ENCODE measurements at regions not wholly inside any gene's neighbourhood (a gene's known extent, or its start where the extent isn't known, plus 50 kb on each side); places are given as distances from the start of the nearest gene placed in this dataset.

DNA sequence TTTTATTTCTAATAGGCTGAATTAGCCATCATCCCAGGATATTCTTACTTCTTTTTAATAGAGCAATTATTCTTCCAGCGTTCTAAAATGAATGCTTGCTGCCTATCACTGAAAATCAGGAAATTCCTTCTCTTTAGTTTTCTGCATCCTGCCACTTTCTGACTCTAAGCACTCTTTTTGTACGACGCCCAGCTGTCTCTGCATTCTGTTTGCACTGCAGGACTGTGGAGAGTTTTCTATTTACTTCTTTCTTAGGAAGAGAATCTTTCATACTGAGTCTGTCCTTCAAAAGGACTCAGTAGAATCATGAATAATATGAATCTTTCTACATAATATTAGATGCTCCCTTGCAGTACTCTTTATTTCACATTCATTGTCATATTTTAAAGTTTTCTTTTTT, 360.4 kb upstream of the DSEL start:
- no peak for DNase-seq (ENCODE audit: low read depth in 2 of 2)

DNA sequence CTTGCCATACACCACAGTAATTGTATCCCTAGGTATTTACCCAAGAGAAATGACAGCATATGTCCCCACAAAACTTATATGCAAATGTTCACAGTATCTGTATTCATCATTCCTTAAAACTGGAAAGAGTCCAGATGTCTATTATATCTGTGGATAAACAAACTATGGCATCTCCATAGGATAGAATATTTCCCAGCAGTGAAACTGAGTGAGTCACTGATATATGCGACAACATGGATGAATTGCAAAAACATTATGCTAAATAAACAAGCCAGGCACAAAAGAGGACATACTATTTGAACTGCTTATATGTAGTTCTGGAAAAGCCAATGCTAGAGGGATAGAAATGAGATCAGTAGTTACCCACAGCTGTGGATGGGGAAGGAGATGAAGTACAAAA, 359.4 kb upstream of the DSEL start:
- no peak for DNase-seq (ENCODE audit: low read depth in 2 of 2)

DNA sequence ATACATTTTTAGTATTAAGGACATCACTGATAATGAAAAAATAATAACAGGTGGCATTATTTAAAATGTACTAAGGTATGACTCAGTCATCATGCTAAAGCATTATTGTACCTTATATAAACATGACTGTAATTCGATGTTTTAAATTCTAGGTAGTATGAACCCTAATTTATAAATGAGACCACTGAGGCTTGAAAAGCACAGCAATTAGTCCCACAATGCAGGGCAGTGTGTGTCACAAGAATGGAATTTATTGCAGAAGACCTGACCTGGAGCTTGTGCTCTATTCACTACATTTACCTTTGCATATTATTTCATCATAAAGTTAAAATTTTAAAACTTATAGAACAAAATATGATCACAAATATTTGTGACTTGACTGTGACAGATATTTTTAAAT, 358.5 kb upstream of the DSEL start:
- DNase-seq (ENCODE audit: low read depth in 2 of 2): no peak

DNA sequence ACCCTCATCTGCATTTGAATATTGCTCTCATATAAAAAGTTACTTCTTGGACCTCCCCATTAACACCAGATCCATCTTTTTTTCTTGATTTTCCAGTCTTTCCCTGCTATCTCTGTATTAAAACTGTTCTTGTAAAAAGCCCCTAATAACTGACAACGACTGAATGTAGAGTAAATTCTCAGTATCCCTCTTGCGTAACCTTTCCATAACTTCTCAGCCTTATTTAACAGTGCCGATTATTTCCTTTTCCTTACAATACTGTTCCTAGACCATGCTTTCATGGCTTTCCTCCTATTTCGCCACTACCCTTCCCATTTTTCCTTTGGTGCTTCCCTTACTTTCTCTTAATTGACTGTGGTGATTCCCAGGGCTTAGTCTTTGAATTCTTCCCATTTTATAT, 348.9 kb upstream of the DSEL start:
- DNase-seq (ENCODE audit: low read depth in 2 of 2): no peak

DNA sequence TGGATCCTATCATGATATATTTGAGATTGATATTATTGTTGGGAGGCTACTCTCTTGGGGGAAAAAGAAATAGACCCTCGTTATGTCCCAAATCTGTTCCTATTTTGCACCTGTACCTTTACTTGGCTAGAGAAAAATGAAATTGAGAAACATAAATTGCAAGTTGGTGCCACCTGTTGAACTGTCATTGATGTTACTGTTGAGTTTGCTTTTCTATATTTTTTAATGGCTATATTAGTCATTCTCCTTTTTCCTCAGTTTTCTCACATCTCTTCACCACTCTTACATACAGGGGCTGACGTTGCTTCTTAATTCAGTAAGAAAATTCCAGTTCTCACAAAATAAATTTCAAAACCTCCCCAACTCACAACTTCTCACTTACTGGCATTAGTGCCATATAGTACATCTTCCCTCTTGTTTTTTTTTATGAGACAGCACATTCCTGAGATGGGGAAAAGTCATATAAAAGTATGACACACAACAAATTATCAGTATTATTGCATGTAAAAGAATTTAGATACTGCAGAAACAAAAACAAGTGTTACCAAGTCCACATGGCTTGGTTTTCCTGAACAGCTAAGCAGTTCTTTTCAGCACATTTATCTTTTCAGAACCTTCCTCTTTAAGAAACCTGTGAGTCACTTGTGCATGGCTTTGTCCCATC, 348.3 kb upstream of the DSEL start:
- DNase-seq (ENCODE audit: low read depth in 2 of 2): no peak

DNA sequence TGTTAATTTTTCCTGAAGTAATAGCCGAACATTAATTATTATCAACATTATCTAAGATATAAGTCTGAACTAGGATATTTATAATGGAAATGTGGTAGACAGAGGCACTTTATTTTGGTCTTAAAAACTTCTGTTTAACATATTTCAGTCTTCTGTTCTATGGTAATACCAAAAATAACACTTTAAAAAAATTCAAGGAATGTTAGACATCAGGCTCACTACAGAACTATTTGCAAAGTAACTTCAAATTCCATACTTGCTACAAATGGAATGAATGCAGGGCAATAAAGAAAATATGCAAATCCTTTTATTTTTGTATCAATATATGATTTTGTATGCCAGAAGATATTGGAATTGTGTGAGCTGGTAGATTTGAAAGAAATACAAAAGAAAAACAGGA, 345.5 kb upstream of the DSEL start:
- no peak for DNase-seq (ENCODE audit: low read depth in 2 of 2)

DNA sequence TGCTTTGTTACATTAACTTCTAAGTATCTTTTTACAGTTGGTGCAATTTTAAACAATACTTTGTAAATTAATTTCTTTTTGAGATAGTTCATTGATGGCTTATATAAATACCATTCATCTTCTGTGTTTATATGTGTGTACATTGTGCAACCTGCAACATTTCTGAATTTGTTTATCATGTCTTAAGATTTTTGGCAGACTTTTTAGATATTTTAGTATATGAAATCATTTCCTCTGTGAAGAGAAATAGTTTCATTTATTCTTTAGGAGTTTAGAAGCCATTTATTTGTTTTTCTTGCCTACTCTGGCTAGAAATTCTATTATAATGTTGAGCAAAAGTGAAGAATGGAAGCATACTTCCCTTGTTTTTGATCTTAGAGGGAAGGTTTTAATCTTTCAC, 337.8 kb upstream of the DSEL start:
- DNase-seq (ENCODE audit: low read depth in 2 of 2): no peak

DNA sequence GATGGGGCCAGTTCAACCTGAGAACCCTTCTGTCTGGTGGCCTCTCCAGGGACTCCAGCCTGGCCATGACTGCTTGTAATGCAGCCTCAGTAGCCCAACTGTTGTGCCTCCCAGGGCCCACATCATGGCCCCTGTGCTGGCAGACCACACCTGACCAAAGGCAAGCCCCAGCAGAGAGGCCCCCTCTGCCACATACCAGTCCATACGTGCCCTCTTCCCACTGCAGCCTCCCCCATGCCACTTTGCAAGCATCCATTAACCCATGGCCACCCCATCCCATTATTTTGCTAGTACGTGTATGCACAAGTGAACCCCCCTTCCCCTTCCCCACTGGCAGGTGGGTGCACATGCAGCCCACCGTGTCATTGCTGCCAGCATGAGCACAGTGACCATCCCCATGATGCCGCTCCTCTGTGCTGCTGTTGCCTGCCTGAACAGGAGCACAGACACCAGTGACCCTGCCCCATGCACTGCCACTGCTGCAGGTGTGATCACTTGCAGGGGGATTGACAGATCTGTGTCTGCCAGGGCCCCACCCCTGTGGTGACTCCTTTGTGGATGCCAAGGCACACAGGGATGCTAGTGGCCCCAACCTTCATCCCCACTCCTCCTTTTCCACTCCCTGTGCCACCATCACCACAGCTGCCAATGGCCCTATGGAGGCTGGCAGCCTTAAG, 330.0 kb upstream of the DSEL start:
- no peak for DNase-seq (ENCODE audit: low read depth in 2 of 2)

DNA sequence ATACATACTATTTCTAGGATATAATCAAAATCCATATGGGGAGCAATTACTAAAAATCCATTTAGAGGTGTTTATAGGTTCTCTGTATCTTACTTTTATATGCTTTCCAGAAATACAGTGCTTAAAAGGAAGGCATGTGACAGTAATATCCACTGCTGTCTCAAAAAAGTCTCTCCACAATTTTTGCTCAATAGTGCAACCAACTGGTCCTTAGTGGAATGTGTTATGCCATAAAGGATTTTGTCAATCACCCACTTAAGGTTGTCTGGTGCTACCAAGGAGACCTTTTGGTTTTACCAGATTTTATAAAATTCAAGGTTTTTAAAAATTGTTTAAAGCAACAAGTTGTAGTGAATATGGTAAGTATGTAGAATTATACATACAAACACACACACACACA, 328.5 kb upstream of the DSEL start:
- no peak for DNase-seq (ENCODE audit: low read depth in 2 of 2)

DNA sequence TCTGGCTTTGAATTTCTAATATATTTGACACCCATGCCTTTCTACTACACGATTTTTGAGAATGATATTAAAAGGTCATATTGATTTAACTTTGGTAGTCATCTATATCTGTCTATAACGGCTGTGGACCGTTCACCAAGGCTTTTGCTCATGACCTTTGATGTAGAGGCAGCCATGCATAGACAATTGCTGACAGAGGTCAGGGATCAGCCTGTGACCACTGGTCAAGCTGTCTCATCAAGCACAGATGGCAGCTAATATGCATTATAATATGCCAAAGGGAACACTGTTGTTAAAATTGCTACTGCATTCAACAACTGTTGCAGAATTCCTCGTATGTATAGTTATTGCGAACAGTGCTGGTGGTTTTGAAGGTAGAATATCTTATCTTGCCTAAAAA, 323.9 kb upstream of the DSEL start:
- DNase-seq (ENCODE audit: low read depth in 2 of 2): no peak

DNA sequence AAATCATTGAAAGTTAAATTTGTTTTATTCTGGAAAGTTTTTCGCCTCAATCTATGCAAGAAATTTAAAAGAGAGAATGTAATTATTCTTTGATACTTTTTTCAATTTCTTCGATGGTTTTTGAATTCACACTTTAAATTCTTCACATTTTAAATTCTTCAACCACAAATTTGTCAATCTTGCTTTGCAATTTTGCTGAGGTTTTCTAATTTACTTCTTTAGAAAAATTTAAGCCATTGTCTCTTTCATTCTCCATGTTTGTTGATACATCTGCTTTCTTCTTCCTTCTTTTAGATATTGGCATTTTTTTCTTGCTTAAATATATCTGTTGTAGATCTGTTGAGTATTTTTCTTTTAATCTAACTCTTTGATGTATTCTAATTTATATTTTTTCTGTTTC, 301.9 kb upstream of the DSEL start:
- DNase-seq (ENCODE audit: low read depth in 2 of 2): no peak

DNA sequence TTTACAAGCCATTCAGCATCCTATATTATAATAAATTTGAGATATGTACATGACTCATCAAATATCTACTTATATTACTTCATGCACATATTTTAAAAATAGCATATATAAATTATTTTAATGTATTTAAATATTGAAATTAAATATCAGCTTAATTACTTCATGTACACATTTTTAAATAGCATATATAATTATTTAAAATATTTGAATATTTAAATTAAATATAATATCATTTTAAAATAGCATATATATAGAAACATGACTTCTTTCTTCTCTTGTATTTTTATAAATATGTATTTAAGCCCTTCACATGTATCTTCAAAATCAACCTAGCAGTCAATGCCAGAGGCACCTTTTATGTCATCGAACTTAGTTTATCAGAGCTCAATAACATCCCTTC, 298.8 kb upstream of the DSEL start:
- no peak for DNase-seq (ENCODE audit: low read depth in 2 of 2)

DNA sequence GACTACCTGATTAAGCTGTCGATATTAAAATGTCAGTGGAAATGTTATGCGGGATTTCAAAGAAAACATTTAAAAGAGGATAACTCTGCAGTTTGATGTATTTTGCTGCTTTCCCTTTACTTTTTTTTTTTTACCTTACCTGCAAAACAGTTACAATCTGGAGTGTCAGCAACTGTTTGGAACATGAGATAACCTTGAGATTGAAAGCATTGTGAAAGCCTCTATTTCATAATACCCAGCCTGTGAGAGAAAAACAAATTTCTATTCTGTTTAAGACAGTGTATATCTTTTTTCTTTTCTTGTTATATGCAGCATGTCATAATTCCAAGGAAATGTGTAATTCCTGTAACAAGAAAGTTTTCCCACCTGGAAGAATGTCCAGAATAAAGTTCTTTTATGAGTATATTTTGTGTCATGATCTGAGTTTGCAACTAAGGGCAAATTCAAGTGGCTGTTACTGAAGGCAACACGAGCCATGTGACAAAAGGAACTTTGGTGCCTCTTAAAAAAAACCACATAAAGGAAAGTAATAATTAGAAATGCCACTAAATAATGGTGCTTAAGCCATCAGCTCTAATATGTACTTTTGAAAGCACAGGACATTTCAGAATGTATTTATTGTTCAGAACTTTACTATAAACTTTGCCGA, 297.0 kb upstream of the DSEL start:
- DNase-seq (ENCODE audit: low read depth in 2 of 2): no peak

DNA sequence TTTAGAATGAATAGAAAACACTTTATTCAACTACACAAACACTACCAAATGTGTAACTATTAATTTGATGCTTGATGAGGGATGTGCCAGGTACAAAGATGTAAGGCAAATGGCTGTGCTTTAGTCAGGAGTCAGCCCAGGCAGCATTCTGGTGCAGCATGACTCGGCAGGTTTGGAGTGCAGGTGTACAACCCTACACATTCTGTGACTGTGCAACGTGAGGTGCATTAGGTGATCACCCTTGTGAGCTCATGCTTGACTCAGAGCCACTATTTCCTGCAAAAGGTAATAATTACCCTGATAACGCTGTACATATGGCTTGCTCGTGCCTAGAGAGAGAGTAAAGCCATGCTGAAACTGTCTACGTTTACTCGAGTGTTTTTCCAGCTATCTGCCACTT, 288.7 kb upstream of the DSEL start:
- DNase-seq (ENCODE audit: low read depth in 2 of 2): no peak

DNA sequence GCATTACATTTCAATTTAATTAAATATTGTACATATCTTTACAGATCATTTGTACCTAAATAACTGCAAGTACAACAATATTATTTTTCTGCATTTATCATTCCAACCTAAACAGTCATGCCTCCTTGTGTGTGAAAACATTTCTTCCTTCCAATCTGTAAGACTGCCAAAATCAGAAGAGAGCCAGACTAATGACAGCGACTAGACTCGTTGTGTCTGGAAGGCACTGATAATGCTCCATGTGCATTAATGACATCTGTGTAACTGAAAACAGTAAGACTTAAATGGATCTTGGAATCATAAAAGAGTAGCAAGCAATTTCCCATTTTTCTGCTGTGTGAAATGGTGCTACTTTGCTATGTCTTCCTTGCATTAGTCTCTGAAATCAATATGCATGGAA, 278.0 kb upstream of the DSEL start:
- DNase-seq (ENCODE audit: low read depth in 2 of 2): no peak

DNA sequence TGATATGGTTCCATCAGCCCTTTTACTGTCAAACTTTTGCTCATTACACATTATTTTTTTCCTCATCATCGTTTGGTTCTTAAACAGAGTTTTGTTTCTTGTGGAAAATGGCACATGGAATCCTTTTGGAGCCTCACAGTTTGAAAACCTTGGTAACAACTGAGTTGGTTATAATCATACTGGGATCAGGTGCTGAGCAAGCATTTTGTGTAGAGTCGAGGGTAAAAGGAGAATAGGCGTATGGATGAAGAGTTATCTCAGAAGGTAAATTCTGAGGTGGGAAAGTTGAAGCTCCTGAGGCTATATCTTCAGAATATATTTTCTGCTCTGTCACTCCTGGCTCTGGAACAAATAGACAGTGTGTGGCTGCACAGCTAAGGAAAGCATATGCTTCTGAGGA, 274.0 kb upstream of the DSEL start:
- no peak for DNase-seq (ENCODE audit: low read depth in 2 of 2)

DNA sequence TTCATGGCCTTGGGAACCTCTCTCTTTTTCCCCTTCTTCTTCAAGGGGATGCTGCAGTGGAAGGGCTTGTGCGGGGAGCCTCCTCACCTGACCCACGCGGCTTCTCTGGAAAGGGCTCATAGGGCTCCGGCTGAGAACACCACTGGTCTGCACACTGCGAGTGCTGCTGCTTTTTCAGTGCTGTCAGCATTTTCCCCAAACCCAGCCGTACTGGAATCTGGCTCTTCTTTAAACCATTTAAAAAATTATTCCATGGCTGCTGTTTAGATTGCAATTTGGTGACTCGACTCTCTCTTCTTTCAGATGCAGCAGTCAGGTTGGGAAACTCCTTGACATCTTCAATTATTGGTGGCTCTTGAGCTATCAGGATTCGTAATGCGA, 272.6 kb upstream of the DSEL start:
- DNase-seq (ENCODE audit: low read depth in 2 of 2): no peak

DNA sequence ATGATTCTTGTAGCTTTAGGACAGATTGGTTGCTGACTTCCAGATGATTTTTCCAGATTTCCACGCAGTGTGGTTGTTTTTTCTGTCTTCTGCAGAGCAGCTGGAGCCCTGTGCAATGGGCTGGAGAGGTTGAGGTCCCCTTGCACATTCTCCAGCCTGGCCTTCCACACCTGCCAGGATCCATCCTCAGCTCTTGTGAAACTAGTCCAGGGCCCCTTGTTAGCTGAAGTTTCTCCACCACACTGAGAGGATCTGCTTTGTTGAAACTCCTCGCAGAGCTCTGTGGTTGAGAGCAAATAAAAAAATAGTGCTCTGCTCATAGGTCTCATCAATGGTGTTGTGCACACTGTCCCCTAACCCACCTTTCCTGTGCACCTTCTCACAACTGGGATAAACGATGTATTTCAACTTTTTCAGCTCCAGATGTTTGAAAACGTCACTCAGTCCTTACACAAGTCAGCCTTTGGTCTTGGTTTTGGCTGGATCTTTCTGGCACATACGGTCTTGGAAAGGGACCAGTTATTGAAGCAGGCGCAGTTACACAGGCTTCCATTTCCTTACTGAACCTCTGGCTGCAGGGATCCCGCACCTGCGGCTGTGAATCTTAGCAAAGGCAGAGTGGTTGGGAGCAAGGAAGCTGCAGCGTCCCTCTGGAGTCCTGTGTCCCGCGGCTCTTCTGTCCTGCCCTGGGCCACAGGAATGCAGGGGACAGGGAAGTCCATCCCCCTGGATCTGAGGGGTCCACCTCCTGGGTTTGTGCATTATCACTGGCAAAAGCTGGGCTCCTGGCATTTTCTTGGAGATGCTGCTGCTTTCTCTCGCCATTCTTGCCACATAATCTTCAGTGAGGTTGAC, 272.0 kb upstream of the DSEL start:
- no peak for DNase-seq (ENCODE audit: low read depth in 2 of 2)

DNA sequence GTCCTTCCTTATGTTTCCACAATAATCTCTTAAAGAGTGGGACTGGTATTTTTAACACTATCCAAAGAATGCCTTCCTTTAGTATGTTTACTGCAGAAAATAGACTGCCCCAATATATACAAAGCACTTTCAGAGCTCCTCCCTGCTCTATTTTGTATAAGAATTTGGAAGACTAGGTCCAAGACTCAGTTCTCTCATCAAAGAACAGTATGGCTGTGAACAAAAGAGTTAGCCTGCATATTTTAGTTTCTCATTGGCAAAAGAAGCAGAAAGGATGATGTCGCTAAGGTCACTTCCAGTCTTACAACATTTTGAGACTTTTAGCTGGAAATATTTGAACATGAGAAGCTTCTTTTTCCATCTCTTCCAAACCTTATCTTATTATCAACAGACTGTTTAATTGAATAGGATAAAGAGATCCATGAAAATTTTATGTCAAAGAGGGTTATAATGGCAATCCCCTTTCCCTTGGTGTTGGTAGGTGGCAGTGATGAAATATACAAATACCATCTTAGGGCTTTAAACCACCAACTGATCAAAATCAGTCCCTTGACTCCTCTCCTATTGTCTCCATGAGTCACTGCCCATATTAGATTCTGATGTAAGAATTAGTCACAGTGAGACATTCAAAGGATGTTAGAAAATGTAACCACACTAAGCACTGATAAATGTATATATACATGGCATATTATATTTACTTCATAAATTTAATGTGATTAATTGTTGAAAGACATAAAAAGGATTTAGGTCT, 266.9 kb upstream of the DSEL start:
- no peak for DNase-seq (ENCODE audit: low read depth in 2 of 2)

DNA sequence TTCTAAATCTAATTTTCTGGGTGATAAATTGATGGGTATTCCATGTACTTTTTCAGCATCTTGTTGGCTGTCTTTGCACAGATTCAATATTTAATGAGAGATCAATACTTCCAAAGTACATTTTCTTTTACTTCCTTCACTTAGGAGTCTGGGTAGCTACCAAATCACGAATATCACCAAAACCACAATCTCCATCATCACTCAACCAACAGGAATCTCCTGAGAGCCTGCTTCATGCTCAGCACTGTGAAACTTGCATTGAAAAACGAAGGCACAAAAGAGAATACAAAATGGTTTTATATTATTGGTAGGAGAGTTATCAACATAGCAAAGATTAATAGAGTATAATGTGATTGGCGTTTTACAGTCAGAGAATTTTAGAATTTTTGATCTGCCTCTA, 261.5 kb upstream of the DSEL start:
- no peak for DNase-seq (ENCODE audit: low read depth in 2 of 2)

DNA sequence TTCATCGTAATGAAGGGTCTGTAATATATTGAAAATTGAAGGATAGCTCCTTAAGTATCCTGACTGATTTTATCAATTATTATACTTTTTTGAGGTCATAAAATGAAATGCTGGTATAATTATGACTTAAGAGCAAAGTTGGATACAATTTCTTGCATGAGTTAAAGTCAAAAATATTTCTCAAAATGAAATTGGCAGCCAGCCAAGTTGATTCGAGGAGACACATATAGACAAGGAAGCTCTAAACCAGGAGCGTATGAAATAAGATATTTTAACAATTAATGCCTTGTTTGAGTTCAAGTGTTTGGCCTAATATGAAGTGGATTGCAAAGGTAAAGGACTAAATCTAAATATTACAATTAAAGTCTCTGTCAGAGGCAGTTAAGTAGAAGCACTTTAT, 260.4 kb upstream of the DSEL start:
- no peak for DNase-seq (ENCODE audit: low read depth in 2 of 2)

DNA sequence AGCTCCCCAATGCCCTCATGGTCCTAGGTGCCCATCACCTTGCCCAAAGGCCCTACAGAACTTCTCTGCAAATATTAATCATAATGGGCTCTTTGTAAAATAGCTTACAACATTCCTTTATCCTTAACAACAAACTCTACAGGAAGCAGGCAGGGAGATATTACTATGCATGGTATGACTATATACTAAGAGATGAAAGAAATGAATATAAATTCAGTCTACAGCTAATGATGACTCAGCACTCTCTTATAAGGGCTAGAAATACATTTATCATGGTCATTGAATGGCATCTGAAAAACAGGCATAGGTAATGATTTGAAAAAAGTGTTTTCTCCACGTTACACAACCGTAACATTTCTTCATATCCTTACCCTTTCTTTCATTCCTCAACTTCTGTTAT, 254.8 kb upstream of the DSEL start:
- no peak for DNase-seq (ENCODE audit: low read depth in 2 of 2)
